Gastrocnemius medialis (tissue), 4 donors: ENCODE measurements at regions not wholly inside any gene's neighbourhood (a gene's known extent, or its start where the extent isn't known, plus 50 kb on each side); places are given as distances from the start of the nearest gene placed in this dataset.

ENCODE experiments used
- ATAC-seq, 2 donors: fragments of 150-250 bp; one replicate each; pipeline ENCODE4 v1.9.1; 2016
- DNase-seq, 2 donors: peaks; one replicate each; pipeline ENCODE4 v3.0.0-alpha.2; 2019
- H3K27ac ChIP-seq, 4 donors: fragments of 200-600 bp; sonication (generic); 1 replicate in 1 of 4; 2 replicates in 3 of 4; pipeline ENCODE4 v1.5.1; 2016 to 2018; ENCODE audit warnings: mild to moderate bottlenecking in 2 of 4, moderate library complexity in 1 of 4
- H3K27me3 ChIP-seq, 3 donors: fragments of 200-600 bp; sonication (generic) in 2 of 3; 1 replicate in 1 of 3; 2 replicates in 2 of 3; pipeline versions ENCODE4 v1.5.1 to v1.6.0; 2016 to 2019; ENCODE audit warnings: mild to moderate bottlenecking in 1 of 3, moderate library complexity in 1 of 3
- H3K36me3 ChIP-seq, 2 donors: fragments of 200-600 bp; sonication (generic) in 1 of 2; one replicate each; pipeline ENCODE4 v1.5.1; 2017 to 2018
- H3K4me1 ChIP-seq, 2 donors: fragments of 200-600 bp; sonication (generic) in 1 of 2; one replicate each; pipeline ENCODE4 v1.5.1; 2016 to 2017; ENCODE audit warnings: mild to moderate bottlenecking in 2 of 2
- H3K4me3 ChIP-seq, 4 donors: fragments of 200-600 bp; sonication (generic) in 3 of 4; 1 replicate in 1 of 4; 2 replicates in 3 of 4; pipeline ENCODE4 v1.5.1; 2016 to 2019; ENCODE audit warnings: mild to moderate bottlenecking in 2 of 4
- H3K9me3 ChIP-seq, 3 donors: fragments of 200-600 bp; sonication (generic) in 2 of 3; 1 replicate in 1 of 3; 2 replicates in 2 of 3; pipeline ENCODE4 v1.5.1; 2016 to 2019
- POLR2A ChIP-seq, 2 donors: fragments of 450-650 bp; IDR thresholded peaks; one replicate each; pipeline ENCODE4 v1.6.1; 2017; ENCODE audit warnings: antibody characterized with exemption in 2 of 2, mild to moderate bottlenecking in 2 of 2, moderate library complexity in 2 of 2
- in situ Hi-C, 4 donors: fragments of 200-750 bp; cut with MboI; loops; one replicate each; pipeline versions ENCODE4 v1.15.0 to v1.8.0; 2017; ENCODE audit warnings: low sequenced_read_pairs in 4 of 4
- intact Hi-C: fragments of 100-400 bp; cut with DNase I; formaldehyde crosslinking; loops from one replicate; pipeline ENCODE4 v1.15.1; 2023; ENCODE audit warnings: low total_unique reads
- TF ChIP-seq, protein P1 (sequence below), 5 experiments: fragments of 450-650 bp in 3 of 5; fragments of 200-600 bp in 2 of 5; sonication (generic) in 2 of 5; IDR thresholded peaks in 4 of 5; conservative IDR thresholded peaks in 1 of 5; 1 replicate in 4 of 5; 2 replicates in 1 of 5; pipeline ENCODE4 v1.5.1; 2016 to 2019; ENCODE audit warnings: antibody characterized with exemption in 5 of 5, mild to moderate bottlenecking in 3 of 5, moderate library complexity in 3 of 5

DNA sequence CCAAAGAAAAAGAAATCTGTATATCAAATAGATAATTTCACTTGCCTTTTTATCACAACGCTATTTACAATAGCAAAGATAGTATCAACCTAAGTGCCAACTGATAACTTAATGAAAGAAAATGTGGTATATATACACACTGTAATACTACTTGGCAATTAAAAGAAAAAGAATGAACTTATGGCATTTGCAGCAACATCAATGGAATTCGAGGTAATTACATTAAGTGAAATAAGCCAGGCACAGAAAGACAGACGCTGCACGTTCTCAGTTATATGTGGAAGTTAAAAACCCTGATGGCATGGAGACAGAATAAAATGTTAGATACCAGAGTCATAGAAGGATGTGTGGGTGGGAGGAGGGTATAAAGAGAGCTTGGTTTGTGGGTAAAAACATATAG is 1260.5 kb upstream of the PCDH9 start:
- ATAC-seq (no peak), DNase-seq (no peak)
- in situ Hi-C loops (no loop called here), intact Hi-C loops (no loop called here)
- H3K4me1 ChIP-seq: no peaks in the 10 kb centered on the region
- no peak overlapping the region for H3K27ac ChIP-seq
- no peak overlapping the region for H3K4me3 ChIP-seq
- no peak for TF ChIP-seq POLR2A (IDR thresholded peaks at IDR 0.05)
- TF ChIP-seq, protein P1, sequence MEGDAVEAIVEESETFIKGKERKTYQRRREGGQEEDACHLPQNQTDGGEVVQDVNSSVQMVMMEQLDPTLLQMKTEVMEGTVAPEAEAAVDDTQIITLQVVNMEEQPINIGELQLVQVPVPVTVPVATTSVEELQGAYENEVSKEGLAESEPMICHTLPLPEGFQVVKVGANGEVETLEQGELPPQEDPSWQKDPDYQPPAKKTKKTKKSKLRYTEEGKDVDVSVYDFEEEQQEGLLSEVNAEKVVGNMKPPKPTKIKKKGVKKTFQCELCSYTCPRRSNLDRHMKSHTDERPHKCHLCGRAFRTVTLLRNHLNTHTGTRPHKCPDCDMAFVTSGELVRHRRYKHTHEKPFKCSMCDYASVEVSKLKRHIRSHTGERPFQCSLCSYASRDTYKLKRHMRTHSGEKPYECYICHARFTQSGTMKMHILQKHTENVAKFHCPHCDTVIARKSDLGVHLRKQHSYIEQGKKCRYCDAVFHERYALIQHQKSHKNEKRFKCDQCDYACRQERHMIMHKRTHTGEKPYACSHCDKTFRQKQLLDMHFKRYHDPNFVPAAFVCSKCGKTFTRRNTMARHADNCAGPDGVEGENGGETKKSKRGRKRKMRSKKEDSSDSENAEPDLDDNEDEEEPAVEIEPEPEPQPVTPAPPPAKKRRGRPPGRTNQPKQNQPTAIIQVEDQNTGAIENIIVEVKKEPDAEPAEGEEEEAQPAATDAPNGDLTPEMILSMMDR (IDR thresholded peaks at IDR 0.05 in 4 of 5, conservative IDR thresholded peaks at IDR 0.05 in 1 of 5): no peak
- H3K9me3 ChIP-seq: no peaks in the 10 kb centered on the region
- no peaks in the 10 kb centered on the region for H3K36me3 ChIP-seq
- no peaks in the 10 kb centered on the region for H3K27me3 ChIP-seq

DNA sequence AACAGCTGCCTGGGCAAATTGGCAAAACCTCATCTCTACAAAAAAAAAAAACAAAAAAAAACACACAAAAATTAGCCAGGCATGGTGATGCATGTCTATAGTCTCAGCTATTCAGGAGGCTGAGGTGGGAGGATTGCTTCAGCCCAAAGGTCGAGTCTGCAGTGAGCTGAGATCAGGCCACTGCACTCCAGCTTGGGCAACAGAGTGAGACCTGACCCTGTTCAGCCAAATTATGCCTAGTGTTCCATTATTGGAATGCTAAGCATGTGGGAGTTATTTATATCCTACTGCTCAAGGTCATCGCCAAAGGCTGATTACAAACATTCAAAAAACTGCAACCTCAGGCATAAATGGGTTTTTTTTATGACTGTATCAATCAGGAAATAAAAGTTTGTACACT is 1251.0 kb upstream of the PCDH9 start:
- Histone ChIP-seq H3K27me3 (no peaks in the 10 kb centered on the region), H3K36me3 (no peaks in the 10 kb centered on the region), H3K9me3 (no peaks in the 10 kb centered on the region), H3K4me3 (no peak overlapping the region), H3K27ac (no peak overlapping the region), H3K4me1 (no peaks in the 10 kb centered on the region)
- DNase-seq: no peak
- in situ Hi-C loops: no loop called here
- no peak for ATAC-seq
- intact Hi-C loops: no loop called here
- no peak for TF ChIP-seq POLR2A (IDR thresholded peaks at IDR 0.05)
- TF ChIP-seq, protein P1 (IDR thresholded peaks at IDR 0.05 in 4 of 5, conservative IDR thresholded peaks at IDR 0.05 in 1 of 5): no peak

DNA sequence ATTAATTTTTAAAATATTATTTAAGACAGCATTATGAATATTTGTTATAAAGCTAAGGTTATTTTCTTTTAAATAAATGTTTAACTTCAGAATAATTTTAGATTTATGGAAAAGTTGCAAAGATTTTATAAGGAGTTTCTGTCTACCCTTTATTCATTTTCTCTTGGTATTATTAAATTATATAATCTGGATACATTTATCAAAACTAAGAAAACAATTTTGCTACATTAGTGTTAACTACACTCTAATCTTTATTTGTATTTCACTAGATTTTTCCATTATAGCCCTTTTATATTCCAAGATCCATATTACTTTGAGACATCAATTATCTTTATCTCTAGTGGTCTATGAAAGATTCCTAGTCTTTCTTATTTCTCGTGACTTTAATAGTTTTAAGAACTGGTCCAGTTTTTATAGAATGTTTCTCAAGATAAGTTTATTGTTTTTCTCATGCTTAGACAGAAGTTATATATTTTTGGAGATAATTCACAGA is 1243.7 kb upstream of the PCDH9 start:
- DNase-seq (no peak), ATAC-seq (no peak)
- intact Hi-C loops: no loop called here
- TF ChIP-seq, protein P1 (IDR thresholded peaks at IDR 0.05 in 4 of 5, conservative IDR thresholded peaks at IDR 0.05 in 1 of 5): no peak
- TF ChIP-seq POLR2A (IDR thresholded peaks at IDR 0.05): no peak
- H3K27ac ChIP-seq: no peak overlapping the region
- no peaks in the 10 kb centered on the region for H3K36me3 ChIP-seq
- in situ Hi-C loops: no loop called here
- H3K4me1 ChIP-seq: no peaks in the 10 kb centered on the region
- H3K27me3 ChIP-seq: no peaks in the 10 kb centered on the region
- H3K4me3 ChIP-seq: no peak overlapping the region
- no peaks in the 10 kb centered on the region for H3K9me3 ChIP-seq

DNA sequence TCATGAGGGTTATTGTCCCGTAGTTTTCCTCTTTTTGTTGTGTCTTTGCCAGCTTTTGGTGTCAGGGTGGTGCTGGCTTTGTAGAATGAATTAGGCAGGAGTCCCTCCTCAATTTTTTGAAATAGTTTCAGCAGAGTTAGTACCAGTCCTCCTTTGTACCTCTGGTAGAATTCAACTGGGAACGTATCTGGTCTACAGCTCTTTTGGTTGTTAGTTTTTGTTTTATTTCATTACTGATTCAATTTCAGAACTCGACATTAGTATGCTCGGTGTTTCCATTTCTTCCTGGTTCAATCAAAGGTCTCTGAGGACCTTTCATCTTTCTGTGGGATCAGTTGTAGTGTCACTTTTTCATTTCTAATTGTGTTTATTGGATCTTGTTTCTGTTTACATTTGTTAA is 1237.0 kb upstream of the PCDH9 start:
- H3K4me1 ChIP-seq: no peaks in the 10 kb centered on the region
- H3K36me3 ChIP-seq: no peaks in the 10 kb centered on the region
- no peak overlapping the region for H3K27ac ChIP-seq
- no peak overlapping the region for H3K4me3 ChIP-seq
- TF ChIP-seq POLR2A (IDR thresholded peaks at IDR 0.05): no peak
- TF ChIP-seq, protein P1 (IDR thresholded peaks at IDR 0.05 in 4 of 5, conservative IDR thresholded peaks at IDR 0.05 in 1 of 5): no peak
- no peak for ATAC-seq
- no peak for DNase-seq
- H3K9me3 ChIP-seq: no peaks in the 10 kb centered on the region
- in situ Hi-C loops: no loop called here
- H3K27me3 ChIP-seq: no peaks in the 10 kb centered on the region
- intact Hi-C loops: no loop called here

DNA sequence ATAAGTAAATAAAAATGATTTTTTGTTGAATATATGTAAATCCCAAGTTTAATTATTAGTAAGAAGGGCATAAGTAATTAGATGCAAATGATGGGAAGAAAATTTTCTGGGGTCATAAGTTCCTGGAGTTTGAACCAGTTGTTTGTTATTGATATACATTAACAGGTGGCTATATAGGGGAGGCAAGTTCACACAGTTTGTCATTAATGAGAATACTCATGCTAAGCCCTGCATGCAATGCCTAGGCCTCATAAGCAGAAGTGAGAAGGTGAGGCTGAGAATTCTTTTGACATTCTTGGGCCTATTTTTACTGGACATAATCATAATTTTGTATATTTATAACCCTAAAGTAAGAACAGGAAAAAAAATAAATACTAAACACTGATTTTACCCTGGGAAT is 1210.7 kb upstream of the PCDH9 start:
- H3K27me3 ChIP-seq: no peaks in the 10 kb centered on the region
- intact Hi-C loops: no loop called here
- no peak for DNase-seq
- no peak overlapping the region for H3K27ac ChIP-seq
- in situ Hi-C loops: no loop called here
- no peaks in the 10 kb centered on the region for H3K4me1 ChIP-seq
- TF ChIP-seq, protein P1 (IDR thresholded peaks at IDR 0.05 in 4 of 5, conservative IDR thresholded peaks at IDR 0.05 in 1 of 5): no peak
- TF ChIP-seq POLR2A (IDR thresholded peaks at IDR 0.05): no peak
- no peaks in the 10 kb centered on the region for H3K36me3 ChIP-seq
- H3K9me3 ChIP-seq: no peaks in the 10 kb centered on the region
- ATAC-seq: no peak
- H3K4me3 ChIP-seq: no peak overlapping the region
